ENCODE measurements at regions not wholly inside any gene's neighbourhood (a gene's known extent, or its start where the extent isn't known, plus 50 kb on each side); places are given as distances from the start of the nearest gene placed in this dataset.

GRCh38 chr9:22682961-22683699, 236.5 kb downstream of the DMRTA1 start:
- DNase-seq (ENCODE audit: low read depth): no peak
- no peak for TF ChIP-seq POLR2A (IDR thresholded peaks at IDR 0.05; ENCODE audit: extremely low read depth, insufficient read length)
- TF ChIP-seq CTCF (IDR thresholded peaks at IDR 0.05; ENCODE audit: low read depth, low read length): no peak
- TF ChIP-seq MYC (IDR thresholded peaks at IDR 0.05; ENCODE audit: low read depth, low read length): no peak
- no peak for TF ChIP-seq MAX (IDR thresholded peaks at IDR 0.05; ENCODE audit: low read depth, low read length)
- H3K4me3 ChIP-seq (ENCODE audit: low read depth, low read length): no peak overlapping the region

GRCh38 chr9:22683700-22684075, 237.1 kb downstream of the DMRTA1 start:
- DNase-seq (ENCODE audit: low read depth): no peak
- H3K4me3 ChIP-seq (ENCODE audit: low read depth, low read length): no peak overlapping the region
- TF ChIP-seq CTCF (IDR thresholded peaks at IDR 0.05; ENCODE audit: low read depth, low read length) (no peak), MAX (IDR thresholded peaks at IDR 0.05; ENCODE audit: low read depth, low read length) (no peak), MYC (IDR thresholded peaks at IDR 0.05; ENCODE audit: low read depth, low read length) (no peak), POLR2A (IDR thresholded peaks at IDR 0.05; ENCODE audit: extremely low read depth, insufficient read length) (no peak)

- no peak for TF ChIP-seq CTCF (IDR thresholded peaks at IDR 0.05; ENCODE audit: low read depth, low read length)
- TF ChIP-seq MYC (IDR thresholded peaks at IDR 0.05; ENCODE audit: low read depth, low read length): no peak
- no peak for TF ChIP-seq MAX (IDR thresholded peaks at IDR 0.05; ENCODE audit: low read depth, low read length)
- TF ChIP-seq POLR2A (IDR thresholded peaks at IDR 0.05; ENCODE audit: extremely low read depth, insufficient read length): no peak
- no peak overlapping the region for H3K4me3 ChIP-seq (ENCODE audit: low read depth, low read length)
- no peak for DNase-seq (ENCODE audit: low read depth)
These were observed 246.5 kb downstream of the DMRTA1 start for GRCh38 chr9:22693156-22693555.

GRCh38 chr9:22700171-22700570, 253.5 kb downstream of the DMRTA1 start:
- TF ChIP-seq MYC (IDR thresholded peaks at IDR 0.05; ENCODE audit: low read depth, low read length): no peak
- no peak for TF ChIP-seq CTCF (IDR thresholded peaks at IDR 0.05; ENCODE audit: low read depth, low read length)
- no peak for TF ChIP-seq POLR2A (IDR thresholded peaks at IDR 0.05; ENCODE audit: extremely low read depth, insufficient read length)
- no peak for TF ChIP-seq MAX (IDR thresholded peaks at IDR 0.05; ENCODE audit: low read depth, low read length)
- H3K4me3 ChIP-seq (ENCODE audit: low read depth, low read length): no peak overlapping the region
- no peak for DNase-seq (ENCODE audit: low read depth)

GRCh38 chr9:22718653-22719052, 272.0 kb downstream of the DMRTA1 start:
- DNase-seq (ENCODE audit: low read depth): no peak
- TF ChIP-seq POLR2A (IDR thresholded peaks at IDR 0.05; ENCODE audit: extremely low read depth, insufficient read length) (no peak), CTCF (IDR thresholded peaks at IDR 0.05; ENCODE audit: low read depth, low read length) (no peak), MAX (IDR thresholded peaks at IDR 0.05; ENCODE audit: low read depth, low read length) (no peak), MYC (IDR thresholded peaks at IDR 0.05; ENCODE audit: low read depth, low read length) (no peak)
- H3K4me3 ChIP-seq (ENCODE audit: low read depth, low read length): no peak overlapping the region
